Type B pancreatic cell (in vitro differentiated cells): ENCODE measurements at regions not wholly inside any gene's neighbourhood (a gene's known extent, or its start where the extent isn't known, plus 50 kb on each side); places are given as distances from the start of the nearest gene placed in this dataset.
"Not testable (repeated sequence)": the region's sequence is repeated elsewhere in the genome, so short reads cannot be mapped to it uniquely, and the experiment has no call there.

Experiments used
- DNase-seq: peaks from one replicate; pipeline ENCODE4 v3.0.0; 2021; ENCODE audit warnings: mixed read lengths; ENCODE audit not compliant: unreplicated experiment; ENCODE audit errors: extremely low spot score
- H3K27ac Mint-ChIP-seq: 2 replicates; pipeline ENCODE4 v1.8.0; 2021; ENCODE audit warnings: mild to moderate bottlenecking, mixed read lengths
- H3K27me3 Mint-ChIP-seq: 2 replicates; pipeline ENCODE4 v1.8.0; 2021; ENCODE audit warnings: mixed read lengths
- H3K36me3 Mint-ChIP-seq: 2 replicates; pipeline ENCODE4 v1.8.0; 2021; ENCODE audit warnings: mixed read lengths
- H3K4me1 Mint-ChIP-seq: one replicate; pipeline ENCODE4 v1.8.0; 2021; ENCODE audit warnings: mixed read lengths; ENCODE audit not compliant: unreplicated experiment
- H3K4me3 Mint-ChIP-seq: 2 replicates; pipeline ENCODE4 v1.8.0; 2021; ENCODE audit warnings: mild to moderate bottlenecking, mixed read lengths
- H3K9me3 Mint-ChIP-seq: 2 replicates; pipeline ENCODE4 v1.8.0; 2021; ENCODE audit warnings: mixed read lengths
- CTCF ChIP-seq: fragments of 200-600 bp; sonication (generic); conservative IDR thresholded peaks from 2 replicates; pipeline ENCODE4 v1.5.0; 2021; ENCODE audit warnings: antibody characterized with exemption, mild to moderate bottlenecking

GRCh38 chr5:54868511-54869483 lies 116.6 kb downstream of the ESM1 start:
- no peak overlapping the region for H3K4me3 Mint-ChIP-seq
- no peak for DNase-seq
- H3K9me3 Mint-ChIP-seq = no peaks in the 10 kb centered on the region
- no peak overlapping the region for H3K27ac Mint-ChIP-seq
- no peak for TF ChIP-seq CTCF
- H3K27me3 Mint-ChIP-seq = peaks cover 11% of the 10 kb centered on the region
- H3K36me3 Mint-ChIP-seq = no peaks in the 10 kb centered on the region
- peaks cover 3% of the 10 kb centered on the region for H3K4me1 Mint-ChIP-seq

DNA sequence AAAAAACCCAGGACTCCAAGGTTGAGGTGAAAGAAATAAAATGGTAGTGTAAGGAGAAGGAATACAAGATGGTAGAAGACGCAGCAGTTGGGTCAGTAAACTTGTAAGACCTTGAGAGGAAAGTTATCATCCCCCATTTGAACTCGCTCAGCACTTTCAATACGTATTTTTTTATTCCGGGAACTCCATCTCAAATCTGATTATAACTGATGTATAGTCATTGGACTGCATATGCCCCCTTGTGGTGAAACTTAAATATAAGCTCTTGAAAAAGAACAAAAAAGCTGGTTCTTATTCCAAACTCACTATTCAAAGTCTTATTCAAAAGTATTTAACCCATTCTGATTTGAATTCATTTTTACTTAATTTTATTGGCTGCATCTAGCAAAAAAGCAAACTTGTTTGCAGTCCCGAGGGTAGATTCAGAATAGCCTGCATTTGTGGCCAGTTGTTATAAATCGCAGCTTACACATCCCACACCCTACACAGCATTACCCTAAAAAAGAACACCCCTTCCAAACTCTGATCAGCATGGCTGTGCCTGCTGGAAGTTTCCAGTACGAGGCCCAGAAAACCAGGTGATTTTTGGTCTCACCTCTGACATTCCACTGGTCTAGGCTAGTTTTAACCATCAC lies 118.0 kb downstream of the ESM1 start:
- H3K4me1 Mint-ChIP-seq = no peaks in the 10 kb centered on the region
- no peaks in the 10 kb centered on the region for H3K36me3 Mint-ChIP-seq
- H3K27ac Mint-ChIP-seq = no peak overlapping the region
- DNase-seq = no peak
- TF ChIP-seq CTCF = peak; percentile 87
- no peaks in the 10 kb centered on the region for H3K9me3 Mint-ChIP-seq
- no peak overlapping the region for H3K4me3 Mint-ChIP-seq
- H3K27me3 Mint-ChIP-seq = peaks cover 11% of the 10 kb centered on the region

DNA sequence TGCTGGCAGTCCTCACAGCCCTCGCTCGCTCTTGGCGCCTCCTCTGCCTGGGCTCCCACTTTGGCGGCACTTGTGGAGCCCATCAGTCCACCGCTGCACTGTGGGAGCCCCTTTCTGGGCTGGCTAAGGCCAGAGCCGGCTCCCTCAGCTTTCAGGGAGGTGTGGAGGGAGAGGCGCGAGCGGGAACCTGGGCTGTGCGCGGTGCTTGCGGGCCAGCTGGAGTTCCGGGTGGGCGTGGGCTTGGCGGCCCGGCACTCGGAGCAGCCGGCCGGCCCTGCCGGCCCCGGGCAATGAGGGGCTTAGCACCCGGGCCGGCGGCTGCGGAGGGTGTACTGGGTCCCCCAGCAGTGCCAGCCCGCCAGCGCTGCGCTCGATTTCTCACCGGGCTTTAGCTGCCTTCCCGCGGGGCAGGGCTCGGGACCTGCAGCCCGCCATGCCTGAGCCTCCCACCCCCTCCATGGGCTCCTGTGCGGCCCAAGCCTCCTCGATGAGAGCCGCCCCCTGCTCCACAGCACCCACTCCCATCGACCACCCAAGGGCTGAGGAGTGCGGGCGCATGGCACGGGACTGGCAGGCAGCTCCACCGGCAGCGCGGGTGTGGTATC lies 120.4 kb downstream of the ESM1 start:
- not testable (repeated sequence) for H3K9me3 Mint-ChIP-seq, H3K4me1 Mint-ChIP-seq, H3K4me3 Mint-ChIP-seq, H3K36me3 Mint-ChIP-seq, H3K27ac Mint-ChIP-seq, H3K27me3 Mint-ChIP-seq, DNase-seq

- no peaks in the 10 kb centered on the region for H3K4me1 Mint-ChIP-seq
- no peak for DNase-seq
- H3K9me3 Mint-ChIP-seq = peaks cover 14% of the 10 kb centered on the region
- H3K27me3 Mint-ChIP-seq = peaks cover 3% of the 10 kb centered on the region
- no peak overlapping the region for H3K4me3 Mint-ChIP-seq
- no peak overlapping the region for H3K27ac Mint-ChIP-seq
- peaks cover 4% of the 10 kb centered on the region for H3K36me3 Mint-ChIP-seq
- TF ChIP-seq CTCF = no peak
Measured at GRCh38 chr5:54862036-54862435, 123.4 kb downstream of the ESM1 start.

DNA sequence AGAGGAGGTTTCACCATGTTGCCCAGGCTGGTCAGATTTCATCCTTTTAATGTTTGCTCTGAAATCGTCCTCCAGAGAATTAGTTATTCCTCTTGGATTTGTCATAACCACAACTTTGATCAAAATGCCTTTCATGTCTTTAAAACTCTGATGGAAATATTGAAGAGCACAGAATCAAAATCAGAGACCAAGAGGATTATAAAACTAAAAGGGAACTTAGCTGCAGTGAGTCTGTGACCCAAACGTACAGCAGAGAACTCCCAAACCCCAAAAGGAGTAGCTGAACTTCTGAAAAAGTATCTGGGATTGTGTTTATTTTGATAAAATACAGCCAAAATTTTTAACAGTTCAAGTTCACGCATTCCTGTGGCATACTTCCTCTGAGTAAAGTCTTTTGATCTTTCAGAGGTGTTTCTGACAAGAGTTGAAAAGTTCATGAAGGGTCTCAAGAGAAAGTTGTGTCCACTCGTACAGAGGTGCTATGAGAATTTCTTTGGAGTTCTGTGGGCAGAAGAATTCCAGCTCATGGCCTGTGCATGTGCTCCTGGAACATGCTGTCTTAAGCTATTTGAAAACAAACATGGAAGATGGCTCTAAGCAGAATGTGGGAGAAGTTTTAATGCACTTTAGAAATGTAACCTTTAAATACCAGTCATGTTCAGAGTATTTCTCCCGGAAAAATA lies 124.0 kb downstream of the ESM1 start:
- no peak for TF ChIP-seq CTCF
- DNase-seq = no peak
- H3K36me3 Mint-ChIP-seq = peaks cover 4% of the 10 kb centered on the region
- no peak overlapping the region for H3K27ac Mint-ChIP-seq
- peaks cover 14% of the 10 kb centered on the region for H3K9me3 Mint-ChIP-seq
- H3K4me1 Mint-ChIP-seq = no peaks in the 10 kb centered on the region
- H3K4me3 Mint-ChIP-seq = no peak overlapping the region
- peaks cover 3% of the 10 kb centered on the region for H3K27me3 Mint-ChIP-seq
